Endodermal cell (in vitro differentiated cells): ENCODE measurements at regions not wholly inside any gene's neighbourhood (a gene's known extent, or its start where the extent isn't known, plus 50 kb on each side); places are given as distances from the start of the nearest gene placed in this dataset.

Source experiments
- DNase-seq: peaks from one replicate; pipeline ENCODE4 v3.0.0-alpha.2; 2017
- H3K27ac ChIP-seq: 2 replicates; pipeline ENCODE4 v1.5.1; 2013; ENCODE audit warnings: mild to moderate bottlenecking, low read depth, low read length, moderate library complexity
- H3K27me3 ChIP-seq: 2 replicates; pipeline ENCODE4 v1.6.1; 2013; ENCODE audit warnings: mild to moderate bottlenecking, low read length, moderate library complexity; ENCODE audit not compliant: insufficient read depth, control insufficient read depth, poor library complexity, severe bottlenecking
- H3K36me3 ChIP-seq: 2 replicates; pipeline ENCODE4 v1.7.0; 2013; ENCODE audit warnings: mild to moderate bottlenecking, low read length, moderate library complexity; ENCODE audit not compliant: control insufficient read depth, insufficient read depth
- H3K4me1 ChIP-seq: one replicate; pipeline ENCODE4 v1.7.0; 2013; ENCODE audit warnings: low read length; ENCODE audit not compliant: control insufficient read depth, insufficient read depth
- H3K4me3 ChIP-seq: 2 replicates; pipeline ENCODE4 v1.5.1; 2013; ENCODE audit warnings: mild to moderate bottlenecking, low read length, moderate library complexity
- H3K9ac ChIP-seq: 2 replicates; pipeline ENCODE4 v1.6.1; 2013; ENCODE audit warnings: mild to moderate bottlenecking, low read length, moderate library complexity; ENCODE audit not compliant: poor library complexity, severe bottlenecking; ENCODE audit errors: extremely low read depth
- H3K9me3 ChIP-seq: 2 replicates; pipeline ENCODE4 v1.6.1; 2013; ENCODE audit warnings: mild to moderate bottlenecking, low read length, moderate library complexity; ENCODE audit not compliant: control insufficient read depth
- H3K27ac Mint-ChIP-seq: 2 replicates; pipeline ENCODE4 v1.8.0; 2020; ENCODE audit warnings: mixed read lengths
- H3K27me3 Mint-ChIP-seq: 2 replicates; pipeline ENCODE4 v1.8.0; 2021; ENCODE audit warnings: mild to moderate bottlenecking, mixed read lengths; ENCODE audit not compliant: insufficient read depth
- H3K36me3 Mint-ChIP-seq: 2 replicates; pipeline ENCODE4 v1.8.0; 2020; ENCODE audit warnings: low read depth, mixed read lengths
- H3K4me1 Mint-ChIP-seq: 2 replicates; pipeline ENCODE4 v1.8.0; 2020; ENCODE audit warnings: mixed read lengths
- H3K4me3 Mint-ChIP-seq: 2 replicates; pipeline ENCODE4 v1.8.0; 2020; ENCODE audit warnings: mild to moderate bottlenecking, moderate library complexity, mixed read lengths
- H3K9me3 Mint-ChIP-seq: 2 replicates; pipeline ENCODE4 v1.8.0; 2020; ENCODE audit warnings: mild to moderate bottlenecking, mixed read lengths
- WGBS, 2 experiments: methylation state at CpG; one replicate each; pipeline versions ENCODE4 v1.1.5 to v1.1.7; 2013; ENCODE audit warnings: missing lambda C conversion rate in 2 of 2, mixed read lengths in 1 of 2; ENCODE audit not compliant: insufficient coverage in 1 of 2, insufficient read length in 1 of 2; 5-methylcytosine and 5-hydroxymethylcytosine counted together
- TF ChIP-seq, protein P1 (sequence below): fragments of 200-600 bp; sonication (generic); conservative IDR thresholded peaks from 2 replicates; pipeline ENCODE4 v1.5.0; 2021; ENCODE audit warnings: antibody characterized with exemption, mild to moderate bottlenecking

- Mint-ChIP-seq H3K9me3 (peaks cover 6% of the 10 kb centered on the region), H3K27me3 (no peaks in the 10 kb centered on the region), H3K4me3 (no peak overlapping the region), H3K4me1 (no peaks in the 10 kb centered on the region), H3K27ac (no peak overlapping the region), H3K36me3 (no peaks in the 10 kb centered on the region)
- Histone ChIP-seq H3K4me1 (no peaks in the 10 kb centered on the region), H3K9me3 (no peaks in the 10 kb centered on the region), H3K9ac (no peak overlapping the region), H3K4me3 (no peak overlapping the region), H3K36me3 (no peaks in the 10 kb centered on the region), H3K27ac (no peak overlapping the region), H3K27me3 (no peaks in the 10 kb centered on the region)
- 91 to 93% methylated on average over 6 of the region's 6 CpGs for WGBS, 2 experiments
- DNase-seq, result no peak
- TF ChIP-seq, protein P1, sequence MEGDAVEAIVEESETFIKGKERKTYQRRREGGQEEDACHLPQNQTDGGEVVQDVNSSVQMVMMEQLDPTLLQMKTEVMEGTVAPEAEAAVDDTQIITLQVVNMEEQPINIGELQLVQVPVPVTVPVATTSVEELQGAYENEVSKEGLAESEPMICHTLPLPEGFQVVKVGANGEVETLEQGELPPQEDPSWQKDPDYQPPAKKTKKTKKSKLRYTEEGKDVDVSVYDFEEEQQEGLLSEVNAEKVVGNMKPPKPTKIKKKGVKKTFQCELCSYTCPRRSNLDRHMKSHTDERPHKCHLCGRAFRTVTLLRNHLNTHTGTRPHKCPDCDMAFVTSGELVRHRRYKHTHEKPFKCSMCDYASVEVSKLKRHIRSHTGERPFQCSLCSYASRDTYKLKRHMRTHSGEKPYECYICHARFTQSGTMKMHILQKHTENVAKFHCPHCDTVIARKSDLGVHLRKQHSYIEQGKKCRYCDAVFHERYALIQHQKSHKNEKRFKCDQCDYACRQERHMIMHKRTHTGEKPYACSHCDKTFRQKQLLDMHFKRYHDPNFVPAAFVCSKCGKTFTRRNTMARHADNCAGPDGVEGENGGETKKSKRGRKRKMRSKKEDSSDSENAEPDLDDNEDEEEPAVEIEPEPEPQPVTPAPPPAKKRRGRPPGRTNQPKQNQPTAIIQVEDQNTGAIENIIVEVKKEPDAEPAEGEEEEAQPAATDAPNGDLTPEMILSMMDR, result no peak
Measured at GRCh38 chr1:217182992-217183391, 447.9 kb downstream of the GPATCH2 start.

DNA sequence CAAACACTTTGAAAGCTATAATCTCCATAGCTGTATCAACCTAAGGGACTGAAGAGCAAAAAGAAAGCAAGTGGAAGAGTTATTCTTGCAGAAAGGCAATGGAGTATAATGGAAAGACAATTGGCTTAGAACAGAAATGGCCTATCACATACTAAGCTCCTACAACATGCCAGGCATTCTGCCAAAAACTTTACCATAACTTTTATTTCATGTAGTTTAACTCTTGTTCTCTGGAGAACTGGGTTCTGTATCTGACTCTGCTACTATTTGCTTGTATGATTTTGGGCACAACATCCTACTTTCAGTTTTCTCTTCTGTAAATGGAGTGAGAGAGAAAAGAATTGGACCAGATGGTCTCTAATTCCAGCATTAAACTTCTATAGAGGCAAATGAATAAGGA lies 449.1 kb downstream of the GPATCH2 start:
- Mint-ChIP-seq H3K4me1 (no peaks in the 10 kb centered on the region), H3K4me3 (no peak overlapping the region), H3K36me3 (no peaks in the 10 kb centered on the region), H3K27me3 (no peaks in the 10 kb centered on the region), H3K27ac (no peak overlapping the region), H3K9me3 (no peaks in the 10 kb centered on the region)
- no peaks in the 10 kb centered on the region for H3K4me1 ChIP-seq
- TF ChIP-seq, protein P1, result no peak
- no peak overlapping the region for H3K9ac ChIP-seq
- no peak overlapping the region for H3K4me3 ChIP-seq
- H3K9me3 ChIP-seq, result no peaks in the 10 kb centered on the region
- DNase-seq, result no peak
- no peaks in the 10 kb centered on the region for H3K27me3 ChIP-seq
- H3K36me3 ChIP-seq, result no peaks in the 10 kb centered on the region
- H3K27ac ChIP-seq, result no peak overlapping the region

DNA sequence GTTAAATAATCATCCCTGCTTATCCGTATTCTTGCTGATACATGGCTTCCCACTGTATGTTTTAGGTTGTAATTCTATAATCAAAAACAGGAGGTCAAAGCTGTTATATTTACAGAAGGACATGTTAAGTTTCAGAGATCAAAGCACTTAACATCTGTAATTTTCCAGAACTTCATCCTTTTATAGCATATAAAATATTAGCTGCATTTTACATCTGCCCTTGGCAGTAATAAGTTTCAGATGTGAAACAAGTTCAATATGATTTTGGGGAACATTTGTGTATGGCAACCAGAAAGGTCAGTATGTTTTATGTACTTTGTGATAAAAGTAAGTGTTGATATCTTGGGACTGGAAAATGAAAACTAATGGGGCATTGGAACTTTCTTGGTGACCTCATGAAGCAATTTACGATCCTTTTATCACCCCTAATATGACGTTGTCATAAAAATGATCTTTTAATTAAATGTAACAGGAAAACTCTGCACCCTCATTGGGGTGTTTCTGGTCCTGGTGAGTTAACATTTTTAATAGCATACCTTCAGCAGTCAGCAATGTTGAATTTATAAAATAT lies 449.6 kb downstream of the GPATCH2 start:
- Mint-ChIP-seq H3K4me3 (no peak overlapping the region), H3K4me1 (no peaks in the 10 kb centered on the region), H3K9me3 (no peaks in the 10 kb centered on the region), H3K27ac (no peak overlapping the region), H3K27me3 (no peaks in the 10 kb centered on the region), H3K36me3 (no peaks in the 10 kb centered on the region)
- Histone ChIP-seq H3K4me1 (no peaks in the 10 kb centered on the region), H3K36me3 (no peaks in the 10 kb centered on the region), H3K27me3 (no peaks in the 10 kb centered on the region), H3K4me3 (no peak overlapping the region), H3K27ac (no peak overlapping the region), H3K9ac (no peak overlapping the region), H3K9me3 (no peaks in the 10 kb centered on the region)
- DNase-seq, result no peak
- WGBS, 2 experiments, result 97% methylated on average over 3 of the region's 3 CpGs; no CpG with 5 or more reads in 1 of the 2 experiments
- TF ChIP-seq, protein P1, result no peak
